ENCODE measurements at regions not wholly inside any gene's neighbourhood (a gene's known extent, or its start where the extent isn't known, plus 50 kb on each side); places are given as distances from the start of the nearest gene placed in this dataset.

DNA sequence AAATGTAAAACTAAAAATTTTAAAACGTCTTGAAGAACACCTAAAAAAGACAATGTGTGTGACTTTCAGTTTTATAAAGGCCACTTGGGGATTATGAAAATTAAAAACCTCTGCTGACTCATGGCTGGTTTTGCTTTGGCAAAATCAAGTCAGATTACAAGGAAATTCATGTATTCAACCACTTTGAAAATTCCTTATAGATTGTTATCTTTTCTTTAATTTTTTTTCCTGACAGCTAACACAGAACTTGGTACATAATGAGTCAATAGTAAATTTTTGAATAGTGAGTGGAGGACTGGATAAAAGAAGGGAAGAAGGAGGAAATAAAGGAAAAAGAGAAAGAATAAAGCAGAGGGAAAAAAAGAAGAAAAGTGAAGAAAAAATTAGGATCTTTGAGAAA, 1774.7 kb upstream of the ACO1 start:
- TF ChIP-seq HMG20B (CRISPR knock-in tag; conservative IDR thresholded peaks at IDR 0.05) (no peak), ZNF720 (CRISPR knock-in tag; IDR thresholded peaks at IDR 0.05) (no peak), ZBTB7A (CRISPR knock-in tag; IDR thresholded peaks at IDR 0.05) (no peak), POLR2A (IDR thresholded peaks at IDR 0.05; ENCODE audit: insufficient read depth in 1 of 2, low read depth in 2 of 2, low read length in 2 of 2) (no peak), PHB2 (IDR thresholded peaks at IDR 0.05; ENCODE audit: partially characterized antibody) (no peak), HNRNPH1 (optimal IDR thresholded peaks at IDR 0.05; ENCODE audit: low read depth, low read length) (no peak), ZNF430 (CRISPR knock-in tag; IDR thresholded peaks at IDR 0.05) (no peak), PCBP2 (optimal IDR thresholded peaks at IDR 0.05; ENCODE audit: low read depth, low read length, poor library complexity, severe bottlenecking) (no peak)
- TF ChIP-seq, protein P1, sequence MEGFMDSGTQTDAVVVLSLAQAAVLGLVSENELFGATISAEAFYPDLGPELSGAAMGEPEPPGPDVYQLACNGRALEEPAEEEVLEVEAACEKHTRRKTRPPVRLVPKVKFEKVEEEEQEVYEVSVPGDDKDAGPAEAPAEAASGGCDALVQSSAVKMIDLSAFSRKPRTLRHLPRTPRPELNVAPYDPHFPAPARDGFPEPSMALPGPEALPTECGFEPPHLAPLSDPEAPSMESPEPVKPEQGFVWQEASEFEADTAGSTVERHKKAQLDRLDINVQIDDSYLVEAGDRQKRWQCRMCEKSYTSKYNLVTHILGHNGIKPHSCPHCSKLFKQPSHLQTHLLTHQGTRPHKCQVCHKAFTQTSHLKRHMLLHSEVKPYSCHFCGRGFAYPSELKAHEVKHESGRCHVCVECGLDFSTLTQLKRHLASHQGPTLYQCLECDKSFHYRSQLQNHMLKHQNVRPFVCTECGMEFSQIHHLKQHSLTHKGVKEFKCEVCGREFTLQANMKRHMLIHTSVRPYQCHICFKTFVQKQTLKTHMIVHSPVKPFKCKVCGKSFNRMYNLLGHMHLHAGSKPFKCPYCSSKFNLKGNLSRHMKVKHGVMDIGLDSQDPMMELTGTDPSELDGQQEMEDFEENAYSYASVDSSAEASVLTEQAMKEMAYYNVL (CRISPR knock-in tag; IDR thresholded peaks at IDR 0.05; ENCODE audit: borderline replicate concordance), result no peak
- TF ChIP-seq, protein P2, sequence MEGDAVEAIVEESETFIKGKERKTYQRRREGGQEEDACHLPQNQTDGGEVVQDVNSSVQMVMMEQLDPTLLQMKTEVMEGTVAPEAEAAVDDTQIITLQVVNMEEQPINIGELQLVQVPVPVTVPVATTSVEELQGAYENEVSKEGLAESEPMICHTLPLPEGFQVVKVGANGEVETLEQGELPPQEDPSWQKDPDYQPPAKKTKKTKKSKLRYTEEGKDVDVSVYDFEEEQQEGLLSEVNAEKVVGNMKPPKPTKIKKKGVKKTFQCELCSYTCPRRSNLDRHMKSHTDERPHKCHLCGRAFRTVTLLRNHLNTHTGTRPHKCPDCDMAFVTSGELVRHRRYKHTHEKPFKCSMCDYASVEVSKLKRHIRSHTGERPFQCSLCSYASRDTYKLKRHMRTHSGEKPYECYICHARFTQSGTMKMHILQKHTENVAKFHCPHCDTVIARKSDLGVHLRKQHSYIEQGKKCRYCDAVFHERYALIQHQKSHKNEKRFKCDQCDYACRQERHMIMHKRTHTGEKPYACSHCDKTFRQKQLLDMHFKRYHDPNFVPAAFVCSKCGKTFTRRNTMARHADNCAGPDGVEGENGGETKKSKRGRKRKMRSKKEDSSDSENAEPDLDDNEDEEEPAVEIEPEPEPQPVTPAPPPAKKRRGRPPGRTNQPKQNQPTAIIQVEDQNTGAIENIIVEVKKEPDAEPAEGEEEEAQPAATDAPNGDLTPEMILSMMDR (CRISPR knock-in tag; IDR thresholded peaks at IDR 0.05), result no peak
- TF ChIP-seq, protein P3, sequence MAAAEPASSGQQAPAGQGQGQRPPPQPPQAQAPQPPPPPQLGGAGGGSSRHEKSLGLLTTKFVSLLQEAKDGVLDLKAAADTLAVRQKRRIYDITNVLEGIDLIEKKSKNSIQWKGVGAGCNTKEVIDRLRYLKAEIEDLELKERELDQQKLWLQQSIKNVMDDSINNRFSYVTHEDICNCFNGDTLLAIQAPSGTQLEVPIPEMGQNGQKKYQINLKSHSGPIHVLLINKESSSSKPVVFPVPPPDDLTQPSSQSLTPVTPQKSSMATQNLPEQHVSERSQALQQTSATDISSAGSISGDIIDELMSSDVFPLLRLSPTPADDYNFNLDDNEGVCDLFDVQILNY (CRISPR knock-in tag; conservative IDR thresholded peaks at IDR 0.05), result no peak
